Smooth muscle cell (in vitro differentiated cells): ENCODE measurements at regions not wholly inside any gene's neighbourhood (a gene's known extent, or its start where the extent isn't known, plus 50 kb on each side); places are given as distances from the start of the nearest gene placed in this dataset.

Experiments
- DNase-seq: peaks from one replicate; lab custom pipeline; 2025; ENCODE audit not compliant: unreplicated experiment; lab: John Stamatoyannopoulos, UW
- H2AFZ ChIP-seq: fragments of 200-600 bp; sonication (generic); 2 replicates; pipeline ENCODE4 v1.6.0; 2016; ENCODE audit warnings: antibody characterized with exemption, low read depth, mild to moderate bottlenecking
- H3F3A ChIP-seq: fragments of 200-600 bp; sonication (generic); 2 replicates; pipeline ENCODE4 v1.6.0; 2017; ENCODE audit warnings: antibody characterized with exemption, low read depth
- H3K27ac ChIP-seq: fragments of 200-600 bp; sonication (generic); 2 replicates; pipeline ENCODE4 v1.5.1; 2016; ENCODE audit warnings: low read depth, mild to moderate bottlenecking
- H3K27me3 ChIP-seq: fragments of 200-600 bp; sonication (generic); 2 replicates; pipeline ENCODE4 v1.6.1; 2016; ENCODE audit warnings: low read depth, mild to moderate bottlenecking
- H3K36me3 ChIP-seq: fragments of 200-600 bp; sonication (generic); 2 replicates; pipeline ENCODE4 v1.5.1; 2016; ENCODE audit warnings: low read depth
- H3K4me1 ChIP-seq: fragments of 200-600 bp; sonication (generic); 2 replicates; pipeline ENCODE4 v1.5.1; 2016; ENCODE audit warnings: low read depth
- H3K4me2 ChIP-seq: fragments of 200-600 bp; sonication (generic); 2 replicates; pipeline ENCODE4 v1.6.0; 2016; ENCODE audit warnings: mild to moderate bottlenecking
- H3K4me3 ChIP-seq: fragments of 200-600 bp; sonication (generic); 2 replicates; pipeline ENCODE4 v1.5.1; 2016; ENCODE audit warnings: mild to moderate bottlenecking
- H3K79me2 ChIP-seq: fragments of 200-600 bp; sonication (generic); 2 replicates; pipeline ENCODE4 v1.6.0; 2016; ENCODE audit warnings: low read depth, mild to moderate bottlenecking
- H3K9ac ChIP-seq: fragments of 200-600 bp; sonication (generic); 2 replicates; pipeline ENCODE4 v1.6.0; 2016; ENCODE audit warnings: low read depth
- H3K9me3 ChIP-seq: fragments of 200-600 bp; sonication (generic); replicated peaks from 2 replicates; pipeline ENCODE4 v1.5.1; 2016; ENCODE audit warnings: low read depth
- H4K20me1 ChIP-seq: fragments of 200-600 bp; sonication (generic); 2 replicates; pipeline ENCODE4 v1.6.0; 2016; ENCODE audit warnings: low read depth
- WGBS: methylation state at CpG from one replicate; pipeline ENCODE4 v1.1.7; 2016; ENCODE audit warnings: low lambda C conversion rate; 5-methylcytosine and 5-hydroxymethylcytosine counted together
- TF ChIP-seq, protein P1 (sequence below): fragments of 200-600 bp; sonication (generic); IDR thresholded peaks from 2 replicates; pipeline ENCODE4 v1.5.1; 2017; ENCODE audit warnings: borderline replicate concordance, mild to moderate bottlenecking, antibody characterized with exemption; ENCODE audit not compliant: insufficient read depth, poor library complexity, severe bottlenecking

GRCh38 chr2:146917431-146918042, 927.3 kb upstream of the ACVR2A start:
- no peak for DNase-seq
- Histone ChIP-seq H2AFZ (no peak overlapping the region), H3K36me3 (no peaks in the 10 kb centered on the region), H3K4me1 (no peaks in the 10 kb centered on the region), H3F3A (no peaks in the 10 kb centered on the region), H3K4me2 (no peak overlapping the region), H3K9ac (no peak overlapping the region), H3K27ac (no peak overlapping the region), H3K27me3 (no peaks in the 10 kb centered on the region), H3K4me3 (no peak overlapping the region), H4K20me1 (no peaks in the 10 kb centered on the region), H3K9me3 (no peaks in the 10 kb centered on the region), H3K79me2 (no peaks in the 10 kb centered on the region)
- WGBS: 74% methylated on average over 1 of the region's 1 CpG
- TF ChIP-seq, protein P1, sequence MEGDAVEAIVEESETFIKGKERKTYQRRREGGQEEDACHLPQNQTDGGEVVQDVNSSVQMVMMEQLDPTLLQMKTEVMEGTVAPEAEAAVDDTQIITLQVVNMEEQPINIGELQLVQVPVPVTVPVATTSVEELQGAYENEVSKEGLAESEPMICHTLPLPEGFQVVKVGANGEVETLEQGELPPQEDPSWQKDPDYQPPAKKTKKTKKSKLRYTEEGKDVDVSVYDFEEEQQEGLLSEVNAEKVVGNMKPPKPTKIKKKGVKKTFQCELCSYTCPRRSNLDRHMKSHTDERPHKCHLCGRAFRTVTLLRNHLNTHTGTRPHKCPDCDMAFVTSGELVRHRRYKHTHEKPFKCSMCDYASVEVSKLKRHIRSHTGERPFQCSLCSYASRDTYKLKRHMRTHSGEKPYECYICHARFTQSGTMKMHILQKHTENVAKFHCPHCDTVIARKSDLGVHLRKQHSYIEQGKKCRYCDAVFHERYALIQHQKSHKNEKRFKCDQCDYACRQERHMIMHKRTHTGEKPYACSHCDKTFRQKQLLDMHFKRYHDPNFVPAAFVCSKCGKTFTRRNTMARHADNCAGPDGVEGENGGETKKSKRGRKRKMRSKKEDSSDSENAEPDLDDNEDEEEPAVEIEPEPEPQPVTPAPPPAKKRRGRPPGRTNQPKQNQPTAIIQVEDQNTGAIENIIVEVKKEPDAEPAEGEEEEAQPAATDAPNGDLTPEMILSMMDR: no peak

DNA sequence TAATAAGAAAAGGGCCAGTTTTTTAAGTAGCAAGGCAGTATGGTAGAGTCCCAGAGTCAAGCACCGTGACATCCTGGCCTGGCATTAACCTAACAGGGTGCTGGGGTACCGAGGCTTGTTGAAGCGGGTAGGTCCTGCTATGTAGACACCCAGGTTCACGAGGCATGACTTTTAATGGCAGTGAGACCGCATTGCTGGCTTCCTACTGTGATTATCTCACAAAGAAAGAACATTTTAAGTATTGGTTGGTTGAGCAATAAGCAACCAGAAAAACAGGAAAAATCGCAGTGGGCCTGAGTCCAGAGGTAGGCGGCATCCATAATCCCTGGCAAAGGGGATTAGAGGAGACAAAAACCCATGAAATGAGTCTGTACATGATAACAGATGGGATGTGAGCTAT, 927.9 kb upstream of the ACVR2A start:
- no peak for DNase-seq
- TF ChIP-seq, protein P1: no peak
- no peak overlapping the region for H3K4me3 ChIP-seq
- H3K79me2 ChIP-seq: no peaks in the 10 kb centered on the region
- no peaks in the 10 kb centered on the region for H4K20me1 ChIP-seq
- no peak overlapping the region for H3K27ac ChIP-seq
- no peak overlapping the region for H3K9ac ChIP-seq
- no peak overlapping the region for H2AFZ ChIP-seq
- no peaks in the 10 kb centered on the region for H3K36me3 ChIP-seq
- no peaks in the 10 kb centered on the region for H3K4me1 ChIP-seq
- WGBS: 82% methylated on average over 7 of the region's 7 CpGs
- no peaks in the 10 kb centered on the region for H3K27me3 ChIP-seq
- no peaks in the 10 kb centered on the region for H3F3A ChIP-seq
- H3K4me2 ChIP-seq: no peak overlapping the region
- no peaks in the 10 kb centered on the region for H3K9me3 ChIP-seq

GRCh38 chr2:146913476-146913875, 931.4 kb upstream of the ACVR2A start:
- Histone ChIP-seq H3F3A (no peaks in the 10 kb centered on the region), H3K9ac (no peak overlapping the region), H3K79me2 (no peaks in the 10 kb centered on the region), H3K4me2 (no peak overlapping the region), H3K4me3 (no peak overlapping the region), H3K27me3 (no peaks in the 10 kb centered on the region), H3K9me3 (no peaks in the 10 kb centered on the region), H3K27ac (no peak overlapping the region), H3K4me1 (no peaks in the 10 kb centered on the region), H4K20me1 (no peaks in the 10 kb centered on the region), H2AFZ (no peak overlapping the region), H3K36me3 (no peaks in the 10 kb centered on the region)
- WGBS: 88% methylated on average over 3 of the region's 3 CpGs
- TF ChIP-seq, protein P1: no peak
- DNase-seq: no peak

GRCh38 chr2:146912536-146912935, 932.3 kb upstream of the ACVR2A start:
- TF ChIP-seq, protein P1: no peak
- DNase-seq: no peak
- Histone ChIP-seq H3K36me3 (no peaks in the 10 kb centered on the region), H3K27ac (no peak overlapping the region), H3K4me3 (no peak overlapping the region), H3K27me3 (no peaks in the 10 kb centered on the region), H3K4me2 (no peak overlapping the region), H3K9me3 (no peaks in the 10 kb centered on the region), H3K4me1 (no peaks in the 10 kb centered on the region), H3K9ac (no peak overlapping the region), H3F3A (no peaks in the 10 kb centered on the region), H3K79me2 (no peaks in the 10 kb centered on the region), H2AFZ (no peak overlapping the region), H4K20me1 (no peaks in the 10 kb centered on the region)
- 21% methylated on average over 3 of the region's 3 CpGs for WGBS
